H1 (cell line): ENCODE measurements at regions not wholly inside any gene's neighbourhood (a gene's known extent, or its start where the extent isn't known, plus 50 kb on each side); places are given as distances from the start of the nearest gene placed in this dataset.
A peak's percentile ranks its signal among the peaks of the same experiment; 100 is the strongest.

Experiments
- CTCF ChIA-PET: fragments of 300-600 bp; sonication (Branson Sonifier 250); formaldehyde crosslinking; loops from one replicate; lab custom pipeline; 2021; ENCODE audit not compliant: partially characterized antibody; lab: Charles Lee
- POLR2A ChIA-PET: fragments of 300-600 bp; sonication (Branson Sonifier 250); formaldehyde crosslinking; loops from one replicate; lab custom pipeline; 2021; ENCODE audit warnings: inconsistent platforms; ENCODE audit not compliant: partially characterized antibody; lab: Charles Lee
- DNase-seq, 2 experiments: peaks; one replicate each; pipeline versions ENCODE4 v3.0.0 to v3.0.0-alpha.2; 2010 to 2022; ENCODE audit warnings: low spot score in 2 of 2, low read depth in 1 of 2, mixed read lengths in 1 of 2
- FAIRE-seq: peaks from 2 replicates; lab custom pipeline; 2011; peaks lifted over from hg19 to GRCh38; lab: Jason Lieb, UNC
- H2AFZ ChIP-seq: 2 replicates; pipeline ENCODE4 v1.8.1; 2012; ENCODE audit warnings: low read length, inconsistent platforms
- H2AK5ac ChIP-seq: 2 replicates; pipeline ENCODE4 v1.6.1; 2013; ENCODE audit warnings: low read depth, low read length
- H2BK120ac ChIP-seq: replicated peaks from 2 replicates; pipeline ENCODE3; 2013; ENCODE audit warnings: low read depth, low read length, inconsistent platforms
- H2BK12ac ChIP-seq: 2 replicates; pipeline ENCODE4 v1.6.1; 2013; ENCODE audit warnings: low read depth, low read length
- H2BK15ac ChIP-seq: 2 replicates; pipeline ENCODE4 v1.6.1; 2013; ENCODE audit warnings: low read length
- H2BK20ac ChIP-seq: 2 replicates; pipeline ENCODE4 v1.6.1; 2013; ENCODE audit warnings: low read length
- H2BK5ac ChIP-seq: 2 replicates; pipeline ENCODE4 v1.6.1; 2013; ENCODE audit warnings: low read depth, low read length
- H3K14ac ChIP-seq: 2 replicates; pipeline ENCODE4 v1.6.1; 2013; ENCODE audit warnings: inconsistent platforms; ENCODE audit not compliant: insufficient read length
- H3K18ac ChIP-seq: 2 replicates; pipeline ENCODE4 v1.6.1; 2013; ENCODE audit warnings: low read length; ENCODE audit errors: extremely low read depth
- H3K23ac ChIP-seq: 2 replicates; pipeline ENCODE4 v1.6.1; 2013; ENCODE audit warnings: inconsistent platforms; ENCODE audit not compliant: insufficient read length
- H3K23me2 ChIP-seq: 2 replicates; pipeline ENCODE4 v1.6.1; 2013; ENCODE audit warnings: low read depth, low read length
- H3K27ac ChIP-seq: 2 replicates; pipeline ENCODE4 v1.6.1; 2011; ENCODE audit warnings: low read depth, low read length, inconsistent platforms
- H3K27me3 ChIP-seq, 4 experiments: replicated peaks in 1 of 4; 1 replicate in 1 of 4; 2 replicates in 3 of 4; pipeline versions ENCODE4 v1.6.1 to v1.8.1; 2011 to 2013; ENCODE audit warnings: low read length in 3 of 4, mild to moderate bottlenecking in 3 of 4, inconsistent platforms in 2 of 4, mixed read lengths in 2 of 4, moderate library complexity in 1 of 4; ENCODE audit not compliant: control insufficient read depth in 3 of 4, insufficient read depth in 3 of 4; ENCODE audit errors: extremely low read depth in 1 of 4
- H3K36me3 ChIP-seq, 4 experiments: 2 replicates each; pipeline versions ENCODE4 v1.6.1 to v1.8.1; 2011 to 2013; ENCODE audit warnings: mild to moderate bottlenecking in 4 of 4, low read length in 3 of 4, moderate library complexity in 2 of 4, control low read depth in 1 of 4, inconsistent platforms in 1 of 4; ENCODE audit not compliant: insufficient read depth in 4 of 4, control insufficient read depth in 2 of 4
- H3K4ac ChIP-seq: replicated peaks from 2 replicates; pipeline ENCODE3; 2013; ENCODE audit warnings: low read length, low read depth, mixed read lengths, inconsistent platforms; ENCODE audit not compliant: insufficient read length
- H3K4me1 ChIP-seq, 4 experiments: replicated peaks in 1 of 4; 1 replicate in 1 of 4; 2 replicates in 3 of 4; pipeline versions ENCODE4 v1.6.1 to v1.8.1; 2011 to 2013; ENCODE audit warnings: low read length in 3 of 4, inconsistent platforms in 2 of 4, mixed read lengths in 1 of 4; ENCODE audit not compliant: insufficient read depth in 4 of 4, control insufficient read depth in 3 of 4
- H3K4me2 ChIP-seq, 2 experiments: 2 replicates each; pipeline versions ENCODE4 v1.6.1 to v1.8.1; 2011 to 2013; ENCODE audit warnings: low read depth in 2 of 2, low read length in 2 of 2, control low read depth in 1 of 2, inconsistent platforms in 1 of 2, mild to moderate bottlenecking in 1 of 2; ENCODE audit not compliant: insufficient read depth in 1 of 2
- H3K4me3 ChIP-seq, 4 experiments: fragments of 200-600, 300-600 bp in 1 of 4; sonication (generic), shearing (Covaris generic), sonication (Bioruptor Twin) in 1 of 4; 2 replicates each; pipeline versions ENCODE4 v1.5.1 to v1.8.1; 2011 to 2016; ENCODE audit warnings: low read length in 4 of 4, low read depth in 3 of 4, control low read depth in 2 of 4, inconsistent platforms in 2 of 4, mild to moderate bottlenecking in 2 of 4, mixed read lengths in 1 of 4, moderate library complexity in 1 of 4; ENCODE audit not compliant: insufficient read depth in 2 of 4; ENCODE audit errors: extremely low read depth in 1 of 4
- H3K56ac ChIP-seq: replicated peaks from 2 replicates; pipeline ENCODE3; 2013; ENCODE audit warnings: low read depth, mild to moderate bottlenecking, mixed read lengths, low read length, inconsistent platforms; ENCODE audit not compliant: insufficient read length
- H3K79me1 ChIP-seq: 2 replicates; pipeline ENCODE4 v1.6.1; 2013; ENCODE audit warnings: low read depth, low read length, control low read depth
- H3K79me2 ChIP-seq, 2 experiments: 2 replicates each; pipeline versions ENCODE4 v1.6.1 to v1.8.1; 2012 to 2013; ENCODE audit warnings: low read length in 2 of 2, mild to moderate bottlenecking in 2 of 2, inconsistent platforms in 1 of 2; ENCODE audit not compliant: insufficient read depth in 2 of 2, control insufficient read depth in 1 of 2
- H3K9ac ChIP-seq, 4 experiments: replicated peaks in 1 of 4; 1 replicate in 1 of 4; 2 replicates in 3 of 4; pipeline versions ENCODE4 v1.6.1 to v1.8.1; 2011 to 2013; ENCODE audit warnings: low read depth in 3 of 4, low read length in 3 of 4, control low read depth in 2 of 4, mild to moderate bottlenecking in 2 of 4, moderate library complexity in 2 of 4, inconsistent platforms in 1 of 4; ENCODE audit errors: extremely low read depth in 1 of 4
- H3K9me3 ChIP-seq, 2 experiments: 2 replicates each; pipeline versions ENCODE4 v1.6.1 to v1.8.1; 2012 to 2013; ENCODE audit warnings: mild to moderate bottlenecking in 2 of 2, moderate library complexity in 2 of 2, control low read depth in 1 of 2, inconsistent platforms in 1 of 2, low read depth in 1 of 2, low read length in 1 of 2, mixed read lengths in 1 of 2; ENCODE audit not compliant: insufficient read depth in 2 of 2
- H4K20me1 ChIP-seq, 2 experiments: replicated peaks in 1 of 2; 2 replicates each; pipeline versions ENCODE3 to v1.8.1; 2011 to 2013; ENCODE audit warnings: inconsistent platforms in 2 of 2, low read length in 2 of 2, mild to moderate bottlenecking in 1 of 2; ENCODE audit not compliant: insufficient read depth in 2 of 2, control insufficient read depth in 1 of 2
- H4K5ac ChIP-seq: 2 replicates; pipeline ENCODE4 v1.6.1; 2013; ENCODE audit warnings: low read length, low read depth, mixed read lengths, inconsistent platforms; ENCODE audit not compliant: insufficient read length
- H4K8ac ChIP-seq: 2 replicates; pipeline ENCODE4 v1.8.0; 2013; ENCODE audit warnings: mild to moderate bottlenecking, moderate library complexity, low read length, inconsistent platforms; ENCODE audit not compliant: insufficient read depth; ENCODE audit errors: extremely low read depth
- H4K91ac ChIP-seq: replicated peaks from 2 replicates; pipeline ENCODE3; 2013; ENCODE audit warnings: low read length, mixed read lengths, inconsistent platforms; ENCODE audit not compliant: insufficient read length
- CTBP2 ChIP-seq: IDR thresholded peaks from 2 replicates; pipeline ENCODE4 v1.7.0; 2011; ENCODE audit warnings: borderline replicate concordance, mild to moderate bottlenecking, moderate library complexity, mixed read lengths, low read length; ENCODE audit not compliant: insufficient read depth, insufficient read length
- CTCF ChIP-seq, 3 experiments: IDR thresholded peaks; 1 replicate in 2 of 3; 2 replicates in 1 of 3; pipeline versions ENCODE4 v1.5.1 to v1.6.1; 2011; ENCODE audit warnings: low read length in 3 of 3, mild to moderate bottlenecking in 3 of 3, inconsistent platforms in 2 of 3, low read depth in 1 of 3, moderate library complexity in 1 of 3; ENCODE audit not compliant: insufficient read depth in 1 of 3; ENCODE audit errors: control extremely low read depth in 1 of 3
- FOSL1 ChIP-seq: IDR thresholded peaks from 2 replicates; pipeline ENCODE4 v1.6.1; 2011; ENCODE audit warnings: mild to moderate bottlenecking, low read depth, low read length, moderate library complexity; ENCODE audit not compliant: insufficient read depth
- HDAC2 ChIP-seq, 2 experiments: fragments of 300-600 bp in 1 of 2; sonication (generic) in 1 of 2; IDR thresholded peaks; 2 replicates each; pipeline ENCODE4 v1.6.1; 2011 to 2012; ENCODE audit warnings: low read depth in 2 of 2, low read length in 2 of 2, mild to moderate bottlenecking in 2 of 2, moderate library complexity in 2 of 2, borderline replicate concordance in 1 of 2, inconsistent platforms in 1 of 2
- JUND ChIP-seq: IDR thresholded peaks from 2 replicates; pipeline ENCODE4 v1.6.1; 2011; ENCODE audit warnings: mild to moderate bottlenecking, improper control_type of control experiment, low read length
- NANOG ChIP-seq: IDR thresholded peaks from 2 replicates; pipeline ENCODE4 v1.6.1; 2011; ENCODE audit warnings: low read length, low read depth, mild to moderate bottlenecking, inconsistent platforms; ENCODE audit not compliant: insufficient read depth, poor library complexity, severe bottlenecking
- RFX5 ChIP-seq: IDR thresholded peaks from 2 replicates; pipeline ENCODE4 v1.6.1; 2011; ENCODE audit warnings: low read depth, low read length, improper control_type of control experiment, borderline replicate concordance
- RXRA ChIP-seq: IDR thresholded peaks from 2 replicates; pipeline ENCODE4 v1.6.1; 2011; ENCODE audit warnings: low read depth, mild to moderate bottlenecking, low read length, moderate library complexity; ENCODE audit not compliant: insufficient read depth
- SIX5 ChIP-seq: IDR thresholded peaks from 2 replicates; pipeline ENCODE4 v1.6.1; 2011; ENCODE audit warnings: mild to moderate bottlenecking, low read depth, low read length
- WGBS, 2 experiments: shearing (Covaris generic) in 1 of 2; methylation state at CpG; one replicate each; pipeline versions ENCODE4 v1.1.6 to v1.1.7; 2013 to 2015; ENCODE audit warnings: low lambda C conversion rate in 2 of 2, mixed read lengths in 2 of 2, inconsistent platforms in 1 of 2, low coverage in 1 of 2, missing lambda C conversion rate in 1 of 2; ENCODE audit not compliant: insufficient replicate concordance in 2 of 2, insufficient coverage in 1 of 2, insufficient read length in 1 of 2; ENCODE audit errors: extremely low coverage in 1 of 2, missing lambda C conversion rate in 1 of 2; 5-methylcytosine and 5-hydroxymethylcytosine counted together
- TF ChIP-seq, protein P1 (sequence below): IDR thresholded peaks from 2 replicates; pipeline ENCODE4 v1.6.1; 2012; ENCODE audit warnings: low read length, inconsistent platforms

GRCh38 chr7:10284001-10284400 is 689.7 kb upstream of the PHF14 start:
- no peak overlapping the region for H3K9ac ChIP-seq
- H3K4me2 ChIP-seq = no peak overlapping the region
- DNase-seq (no peak), FAIRE-seq (no peak)
- ChIA-PET POLR2A (no interaction called here), CTCF (no interaction called here)
- H3K79me1 ChIP-seq = no peaks in the 10 kb centered on the region
- H3K9me3 ChIP-seq = no peaks in the 10 kb centered on the region
- no peaks in the 10 kb centered on the region for H3K36me3 ChIP-seq
- H3K4ac ChIP-seq = no peak overlapping the region
- H3K23ac ChIP-seq = no peak overlapping the region
- H3K18ac ChIP-seq = no peak overlapping the region
- H3K23me2 ChIP-seq = no peaks in the 10 kb centered on the region
- no peak overlapping the region for H3K27ac ChIP-seq
- H3K27me3 ChIP-seq = no peaks in the 10 kb centered on the region
- no peak overlapping the region for H2BK120ac ChIP-seq
- no peak overlapping the region for H2BK15ac ChIP-seq
- WGBS, 2 experiments = 95% methylated on average over 1 of the region's 1 CpG; no CpG with 5 or more reads in 1 of the 2 experiments
- H2AK5ac ChIP-seq = no peak overlapping the region
- H4K8ac ChIP-seq = no peak overlapping the region
- no peaks in the 10 kb centered on the region for H3K79me2 ChIP-seq
- no peak overlapping the region for H4K5ac ChIP-seq
- H2AFZ ChIP-seq = peak overlapping the region; percentile 19; the same call in 1 of the 2 replicates
- no peak overlapping the region for H2BK20ac ChIP-seq
- H3K14ac ChIP-seq = no peak overlapping the region
- H4K20me1 ChIP-seq = no peaks in the 10 kb centered on the region
- no peaks in the 10 kb centered on the region for H3K4me1 ChIP-seq
- H3K4me3 ChIP-seq = no peak overlapping the region
- H2BK12ac ChIP-seq = no peak overlapping the region
- H3K56ac ChIP-seq = no peak overlapping the region
- no peak overlapping the region for H4K91ac ChIP-seq
- H2BK5ac ChIP-seq = no peak overlapping the region
- TF ChIP-seq FOSL1 (no peak), CTBP2 (no peak), NANOG (no peak), RFX5 (no peak), HDAC2 (IDR thresholded peaks at IDR 0.05; ENCODE audit: borderline replicate concordance in 1 of 2, low read depth in 2 of 2, low read length in 2 of 2) (no peak), JUND (no peak), SIX5 (no peak), RXRA (no peak), CTCF (IDR thresholded peaks at IDR 0.05; ENCODE audit: control extremely low read depth in 1 of 3, insufficient read depth in 1 of 3, low read depth in 1 of 3, low read length in 3 of 3) (no peak)
- TF ChIP-seq, protein P1, sequence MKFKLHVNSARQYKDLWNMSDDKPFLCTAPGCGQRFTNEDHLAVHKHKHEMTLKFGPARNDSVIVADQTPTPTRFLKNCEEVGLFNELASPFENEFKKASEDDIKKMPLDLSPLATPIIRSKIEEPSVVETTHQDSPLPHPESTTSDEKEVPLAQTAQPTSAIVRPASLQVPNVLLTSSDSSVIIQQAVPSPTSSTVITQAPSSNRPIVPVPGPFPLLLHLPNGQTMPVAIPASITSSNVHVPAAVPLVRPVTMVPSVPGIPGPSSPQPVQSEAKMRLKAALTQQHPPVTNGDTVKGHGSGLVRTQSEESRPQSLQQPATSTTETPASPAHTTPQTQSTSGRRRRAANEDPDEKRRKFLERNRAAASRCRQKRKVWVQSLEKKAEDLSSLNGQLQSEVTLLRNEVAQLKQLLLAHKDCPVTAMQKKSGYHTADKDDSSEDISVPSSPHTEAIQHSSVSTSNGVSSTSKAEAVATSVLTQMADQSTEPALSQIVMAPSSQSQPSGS = no peak
